ENCODE measurements at regions not wholly inside any gene's neighbourhood (a gene's known extent, or its start where the extent isn't known, plus 50 kb on each side); places are given as distances from the start of the nearest gene placed in this dataset.

DNA sequence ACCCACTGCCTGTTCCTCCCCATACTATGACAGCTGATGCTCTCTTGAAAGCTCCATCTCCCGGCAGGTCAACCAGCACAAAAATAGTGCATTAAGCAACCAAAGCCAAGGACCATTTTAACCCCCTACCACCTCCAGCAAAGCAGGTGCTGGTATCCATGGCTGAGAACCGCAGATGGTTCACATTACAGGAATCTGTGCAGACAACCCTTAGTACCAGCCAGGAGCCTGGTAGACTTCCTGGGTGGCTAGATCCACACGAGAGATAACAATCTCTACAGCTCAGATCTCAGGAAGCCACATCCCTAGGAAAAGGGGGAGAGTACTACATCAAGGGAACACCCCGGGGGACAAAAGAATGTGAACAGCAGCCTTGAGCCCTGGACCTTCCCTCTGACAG lies 248.0 kb downstream of the FGF13 start (continued):
- TF ChIP-seq NRF1 (IDR thresholded peaks at IDR 0.05; ENCODE audit: low read depth, low read length), result no peak
- TF ChIP-seq, protein P1, sequence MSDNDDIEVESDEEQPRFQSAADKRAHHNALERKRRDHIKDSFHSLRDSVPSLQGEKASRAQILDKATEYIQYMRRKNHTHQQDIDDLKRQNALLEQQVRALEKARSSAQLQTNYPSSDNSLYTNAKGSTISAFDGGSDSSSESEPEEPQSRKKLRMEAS (IDR thresholded peaks at IDR 0.05), result no peak

Measured in H1 (cell line).